ENCODE measurements at regions not wholly inside any gene's neighbourhood (a gene's known extent, or its start where the extent isn't known, plus 50 kb on each side); places are given as distances from the start of the nearest gene placed in this dataset.

- H3K27ac ChIP-seq: no peak overlapping the region
- TF ChIP-seq POLR2A (IDR thresholded peaks at IDR 0.05) (no peak), POLR2AphosphoS5 (IDR thresholded peaks at IDR 0.05; ENCODE audit: insufficient read depth in 1 of 2, low read depth in 1 of 2) (no peak), CTCF (IDR thresholded peaks at IDR 0.05) (no peak)
- intact Hi-C loops (cut with DNase I): no loop called here
- no peaks in the 10 kb centered on the region for H3K9me3 ChIP-seq
- no peak overlapping the region for H3K4me3 ChIP-seq
- H3K36me3 ChIP-seq: no peaks in the 10 kb centered on the region
- no peaks in the 10 kb centered on the region for H3K27me3 ChIP-seq
- no peaks in the 10 kb centered on the region for H3K4me1 ChIP-seq
- peak in 1 of 2 donors; percentile 75 for DNase-seq (ENCODE audit: extremely low spot score in 2 of 2)
Measured at GRCh38 chr2:557635-558301, 119.4 kb downstream of the TMEM18 start.

- DNase-seq (ENCODE audit: extremely low spot score in 2 of 2): peak in 1 of 2 donors; percentile 81
- Histone ChIP-seq H3K9me3 (no peaks in the 10 kb centered on the region), H3K4me3 (no peak overlapping the region), H3K4me1 (no peaks in the 10 kb centered on the region), H3K27ac (no peak overlapping the region), H3K36me3 (no peaks in the 10 kb centered on the region), H3K27me3 (no peaks in the 10 kb centered on the region)
- no peak for TF ChIP-seq CTCF (IDR thresholded peaks at IDR 0.05)
- TF ChIP-seq POLR2A (IDR thresholded peaks at IDR 0.05): no peak
- no peak for TF ChIP-seq POLR2AphosphoS5 (IDR thresholded peaks at IDR 0.05; ENCODE audit: insufficient read depth in 1 of 2, low read depth in 1 of 2)
- intact Hi-C loops (cut with DNase I): no loop called here
Measured at GRCh38 chr2:556485-556884, 120.7 kb downstream of the TMEM18 start.

- Histone ChIP-seq H3K4me3 (no peak overlapping the region), H3K27ac (no peak overlapping the region), H3K9me3 (no peaks in the 10 kb centered on the region), H3K27me3 (no peaks in the 10 kb centered on the region), H3K4me1 (no peaks in the 10 kb centered on the region), H3K36me3 (no peaks in the 10 kb centered on the region)
- DNase-seq (ENCODE audit: extremely low spot score in 2 of 2): peak in 1 of 2 donors; percentile 81
- intact Hi-C loops (cut with DNase I): no loop called here
- TF ChIP-seq POLR2A (IDR thresholded peaks at IDR 0.05) (no peak), CTCF (IDR thresholded peaks at IDR 0.05) (no peak), POLR2AphosphoS5 (IDR thresholded peaks at IDR 0.05; ENCODE audit: insufficient read depth in 1 of 2, low read depth in 1 of 2) (no peak)
Measured at GRCh38 chr2:555164-555922, 121.9 kb downstream of the TMEM18 start.

- no peaks in the 10 kb centered on the region for H3K9me3 ChIP-seq
- DNase-seq (ENCODE audit: extremely low spot score in 2 of 2): no peak
- intact Hi-C loops (cut with DNase I): no loop called here
- no peaks in the 10 kb centered on the region for H3K36me3 ChIP-seq
- TF ChIP-seq POLR2AphosphoS5 (IDR thresholded peaks at IDR 0.05; ENCODE audit: insufficient read depth in 1 of 2, low read depth in 1 of 2) (no peak), CTCF (IDR thresholded peaks at IDR 0.05) (no peak), POLR2A (IDR thresholded peaks at IDR 0.05) (no peak)
- no peaks in the 10 kb centered on the region for H3K4me1 ChIP-seq
- H3K27ac ChIP-seq: no peak overlapping the region
- no peaks in the 10 kb centered on the region for H3K27me3 ChIP-seq
- H3K4me3 ChIP-seq: no peak overlapping the region
Measured at GRCh38 chr2:554444-554843, 122.8 kb downstream of the TMEM18 start.

- no peaks in the 10 kb centered on the region for H3K4me1 ChIP-seq
- H3K27me3 ChIP-seq: no peaks in the 10 kb centered on the region
- no peak for DNase-seq (ENCODE audit: extremely low spot score in 2 of 2)
- H3K36me3 ChIP-seq: no peaks in the 10 kb centered on the region
- H3K9me3 ChIP-seq: no peaks in the 10 kb centered on the region
- intact Hi-C loops (cut with DNase I): no loop called here
- H3K4me3 ChIP-seq: no peak overlapping the region
- no peak for TF ChIP-seq POLR2A (IDR thresholded peaks at IDR 0.05)
- no peak for TF ChIP-seq CTCF (IDR thresholded peaks at IDR 0.05)
- no peak for TF ChIP-seq POLR2AphosphoS5 (IDR thresholded peaks at IDR 0.05; ENCODE audit: insufficient read depth in 1 of 2, low read depth in 1 of 2)
- no peak overlapping the region for H3K27ac ChIP-seq
Measured at GRCh38 chr2:552906-553305, 124.3 kb downstream of the TMEM18 start.

Measured in vagina (tissue), 2 donors.